K562 (cell line): ENCODE measurements at regions not wholly inside any gene's neighbourhood (a gene's known extent, or its start where the extent isn't known, plus 50 kb on each side); places are given as distances from the start of the nearest gene placed in this dataset.
A peak's percentile ranks its signal among the peaks of the same experiment; 100 is the strongest.

Experiments used
- BRCA1 ChIP-seq, 2 experiments: fragments of 450-650 bp in 1 of 2; sonication (generic) in 1 of 2; formaldehyde crosslinking in 1 of 2; IDR thresholded peaks; 2 replicates each; pipeline versions ENCODE4 v1.5.0 to v1.6.1; 2017 to 2020; ENCODE audit warnings: mild to moderate bottlenecking in 1 of 2, missing genetic modification reagents in 1 of 2
- CC2D1A ChIP-seq: fragments of 450-650 bp; IDR thresholded peaks from 2 replicates; pipeline ENCODE4 v1.6.1; 2017; ENCODE audit warnings: mild to moderate bottlenecking
- DMBX1 ChIP-seq: fragments of 250-450 bp; sonication (Bioruptor Pico); IDR thresholded peaks from 2 replicates; pipeline ENCODE4 v1.8.0; 2022; ENCODE audit warnings: inconsistent platforms, mild to moderate bottlenecking, moderate library complexity, borderline replicate concordance
- E4F1 ChIP-seq: fragments of 250-450 bp; sonication (Bioruptor Pico); IDR thresholded peaks from 2 replicates; pipeline ENCODE4 v1.5.0; 2021; ENCODE audit warnings: mild to moderate bottlenecking, borderline replicate concordance
- EWSR1 ChIP-seq: fragments of 450-650 bp; IDR thresholded peaks from 2 replicates; pipeline ENCODE4 v1.6.1; 2018; ENCODE audit warnings: borderline replicate concordance, mild to moderate bottlenecking, low read depth, moderate library complexity; ENCODE audit not compliant: partially characterized antibody
- HDAC2 ChIP-seq: fragments of 450-650 bp; IDR thresholded peaks from 2 replicates; pipeline ENCODE4 v1.6.1; 2016; ENCODE audit warnings: mild to moderate bottlenecking
- HNRNPK ChIP-seq: fragments of 200-400 bp; formaldehyde crosslinking; IDR thresholded peaks from one replicate; pipeline ENCODE4 v1.6.1; 2018; ENCODE audit warnings: mild to moderate bottlenecking, low read depth, low read length; ENCODE audit not compliant: poor library complexity, severe bottlenecking
- HOMEZ ChIP-seq: fragments of 250-450 bp; sonication (Bioruptor Pico); IDR thresholded peaks from 2 replicates; pipeline ENCODE4 v1.4.0; 2020; ENCODE audit warnings: mild to moderate bottlenecking, moderate library complexity
- LARP7 ChIP-seq: fragments of 450-650 bp; IDR thresholded peaks from 2 replicates; pipeline ENCODE4 v1.6.1; 2016
- NFATC3 ChIP-seq: fragments of 450-650 bp; IDR thresholded peaks from 2 replicates; pipeline ENCODE4 v1.6.1; 2017; ENCODE audit warnings: mild to moderate bottlenecking
- RBM39 ChIP-seq: fragments of 200-400 bp; formaldehyde crosslinking; optimal IDR thresholded peaks from 2 replicates; pipeline ENCODE3; 2018; ENCODE audit warnings: low read depth, low read length
- SRF ChIP-seq, 2 experiments: fragments of 250-450, 450-650 bp in 1 of 2; sonication (Bioruptor Pico) in 1 of 2; sonication (generic) in 1 of 2; formaldehyde crosslinking; IDR thresholded peaks; 2 replicates each; pipeline versions ENCODE4 v1.5.0 to v1.5.1; 2020 to 2022; ENCODE audit warnings: mild to moderate bottlenecking in 1 of 2, missing genetic modification reagents in 1 of 2
- STAG1 ChIP-seq: sonication (generic); formaldehyde crosslinking; IDR thresholded peaks from 2 replicates; pipeline ENCODE4 v1.5.0; 2020; ENCODE audit warnings: missing genetic modification reagents, borderline replicate concordance
- TOE1 ChIP-seq, 2 experiments: fragments of 450-650 bp in 1 of 2; sonication (generic) in 1 of 2; formaldehyde crosslinking in 1 of 2; IDR thresholded peaks; 2 replicates each; pipeline versions ENCODE4 v1.7.1 to v1.8.0; 2016 to 2022; ENCODE audit warnings: borderline replicate concordance in 2 of 2, mild to moderate bottlenecking in 2 of 2, antibody characterized with exemption in 1 of 2, inconsistent platforms in 1 of 2, low read depth in 1 of 2, missing genetic modification reagents in 1 of 2, moderate library complexity in 1 of 2
- ZC3H4 ChIP-seq: sonication (generic); formaldehyde crosslinking; IDR thresholded peaks from 2 replicates; pipeline ENCODE4 v1.9.0; 2021; ENCODE audit warnings: missing genetic modification reagents, borderline replicate concordance
- ZMIZ1 ChIP-seq, 2 experiments: fragments of 150-350 bp in 1 of 2; IDR thresholded peaks; 2 replicates each; pipeline ENCODE4 v1.6.1; 2012 to 2016; ENCODE audit warnings: low read depth in 2 of 2, low read length in 2 of 2, mild to moderate bottlenecking in 1 of 2, moderate library complexity in 1 of 2
- ZNF217 ChIP-seq: sonication (generic); formaldehyde crosslinking; IDR thresholded peaks from 2 replicates; pipeline ENCODE4 v1.8.0; 2022; ENCODE audit warnings: mild to moderate bottlenecking, missing genetic modification reagents
- ZNF584 ChIP-seq: fragments of 200-800 bp; sonication (Bioruptor generic); IDR thresholded peaks from 2 replicates; pipeline ENCODE4 v1.6.1; 2016; ENCODE audit warnings: low read depth, mild to moderate bottlenecking, missing genetic modification characterization, missing compliant biosample characterization
- ZNF778 ChIP-seq: fragments of 450-650 bp; formaldehyde crosslinking; IDR thresholded peaks from 2 replicates; pipeline ENCODE4 v1.4.0; 2020; ENCODE audit warnings: mild to moderate bottlenecking, moderate library complexity

GRCh38 chr3:177345049-177345972, 148.0 kb upstream of the TBL1XR1 start (continued):
- no peak for TF ChIP-seq ZNF217 (CRISPR knock-in tag)
- TF ChIP-seq SRF (CRISPR knock-in tag; IDR thresholded peaks at IDR 0.05): no peak
- TF ChIP-seq HNRNPK: no peak
- no peak for TF ChIP-seq BRCA1 (IDR thresholded peaks at IDR 0.05)
- TF ChIP-seq BRCA1 (CRISPR knock-in tag; IDR thresholded peaks at IDR 0.05): no peak
- no peak for TF ChIP-seq E4F1
- no peak for TF ChIP-seq LARP7
- TF ChIP-seq ZNF584: peak; percentile 93
- peak; percentile 36; the same call in 1 of the 2 replicates for TF ChIP-seq TOE1 (IDR thresholded peaks at IDR 0.05; ENCODE audit: borderline replicate concordance)
- TF ChIP-seq TOE1 (CRISPR knock-in tag; IDR thresholded peaks at IDR 0.05; ENCODE audit: borderline replicate concordance, low read depth): no peak
- TF ChIP-seq HDAC2: peak; percentile 81; the same call in 1 of the 2 replicates
- TF ChIP-seq NFATC3: peak; percentile 98
- TF ChIP-seq ZC3H4: no peak
- no peak for TF ChIP-seq ZNF778 (CRISPR knock-in tag)
- peak in 1 of 2 experiments; percentile 61; a peak in 1 of 4 replicates for TF ChIP-seq ZMIZ1 (IDR thresholded peaks at IDR 0.05; ENCODE audit: low read depth in 2 of 2, low read length in 2 of 2)
- no peak for TF ChIP-seq STAG1 (CRISPR knock-in tag)
- no peak for TF ChIP-seq EWSR1
- TF ChIP-seq CC2D1A: peak; percentile 99
- TF ChIP-seq DMBX1: peak; percentile 93
- TF ChIP-seq RBM39: no peak
- TF ChIP-seq HOMEZ (CRISPR knock-in tag): no peak
